ENCODE measurements at regions not wholly inside any gene's neighbourhood (a gene's known extent, or its start where the extent isn't known, plus 50 kb on each side); places are given as distances from the start of the nearest gene placed in this dataset.

GRCh38 chr2:67237288-67237687 lies 159.8 kb upstream of the ETAA1 start:
- TF ChIP-seq EP300 (IDR thresholded peaks at IDR 0.05) (no peak), CTCF (IDR thresholded peaks at IDR 0.05) (no peak)
